Natural killer cell (primary cell): ENCODE measurements at regions not wholly inside any gene's neighbourhood (a gene's known extent, or its start where the extent isn't known, plus 50 kb on each side); places are given as distances from the start of the nearest gene placed in this dataset.

Source experiments
- ATAC-seq, 3 donors: fragments of 150-1000 bp in 2 of 3; fragments of 200-7000 bp in 1 of 3; cut with Tn5 transposase; 1 replicate in 1 of 3; 2 replicates in 2 of 3; pipeline ENCODE4 v1.10.0; 2021; ENCODE audit warnings: mild to moderate bottlenecking in 2 of 3, moderate library complexity in 2 of 3
- DNase-seq, 2 donors: peaks; one replicate each; pipeline versions ENCODE4 v3.0.0 to v3.0.0-alpha.2; 2013 to 2021; ENCODE audit warnings: mixed read lengths in 1 of 2
- H3K27ac ChIP-seq: one replicate; pipeline ENCODE4 v1.5.1; 2013; ENCODE audit warnings: mild to moderate bottlenecking, low read length
- H3K27me3 ChIP-seq: one replicate; pipeline ENCODE4 v1.6.1; 2013; ENCODE audit warnings: low read length; ENCODE audit not compliant: control insufficient read depth, insufficient read depth
- H3K36me3 ChIP-seq: one replicate; pipeline ENCODE4 v1.6.1; 2013; ENCODE audit warnings: low read length; ENCODE audit not compliant: control insufficient read depth, insufficient read depth
- H3K4me1 ChIP-seq: one replicate; pipeline ENCODE4 v1.6.1; 2013; ENCODE audit warnings: low read length; ENCODE audit not compliant: control insufficient read depth, insufficient read depth
- H3K4me3 ChIP-seq: one replicate; pipeline ENCODE4 v1.5.1; 2013; ENCODE audit warnings: low read length
- H3K9me3 ChIP-seq: one replicate; pipeline ENCODE4 v1.6.1; 2013; ENCODE audit warnings: low read length; ENCODE audit not compliant: control insufficient read depth, insufficient read depth
- H3K27ac Mint-ChIP-seq, 2 donors: one replicate each; pipeline ENCODE4 v1.8.0; 2022; ENCODE audit warnings: mild to moderate bottlenecking in 2 of 2, mixed read lengths in 2 of 2, moderate library complexity in 1 of 2
- H3K27me3 Mint-ChIP-seq, 2 donors: one replicate each; pipeline ENCODE4 v1.8.0; 2022; ENCODE audit warnings: low read depth in 2 of 2, mixed read lengths in 2 of 2
- H3K36me3 Mint-ChIP-seq: one replicate; pipeline ENCODE4 v1.8.0; 2022; ENCODE audit warnings: mixed read lengths
- H3K4me1 Mint-ChIP-seq, 2 donors: one replicate each; pipeline ENCODE4 v1.8.0; 2022; ENCODE audit warnings: mixed read lengths in 2 of 2
- H3K4me3 Mint-ChIP-seq: one replicate; pipeline ENCODE4 v1.8.0; 2022; ENCODE audit warnings: mild to moderate bottlenecking, moderate library complexity, mixed read lengths
- H3K9me3 Mint-ChIP-seq, 2 donors: one replicate each; pipeline ENCODE4 v1.8.0; 2022; ENCODE audit warnings: mixed read lengths in 2 of 2
- CTCF ChIP-seq: fragments of 200-600 bp; IDR thresholded peaks from one replicate; pipeline ENCODE4 v1.8.0; 2022; ENCODE audit warnings: antibody characterized with exemption
- WGBS: methylation state at CpG from one replicate; pipeline ENCODE4 v1.1.7; 2013; ENCODE audit warnings: missing lambda C conversion rate; ENCODE audit not compliant: insufficient coverage; 5-methylcytosine and 5-hydroxymethylcytosine counted together
- intact Hi-C: fragments of 100-400 bp; cut with micrococcal nuclease; formaldehyde crosslinking; loops from one replicate; pipeline ENCODE4 v1.14.2; 2022

GRCh38 chr2:60297296-60298005, 256.0 kb downstream of the BCL11A start:
- no peak overlapping the region for H3K27ac ChIP-seq
- Mint-ChIP-seq H3K36me3 (no peaks in the 10 kb centered on the region), H3K27ac (no peak overlapping the region), H3K9me3 (no peaks in the 10 kb centered on the region), H3K4me3 (no peak overlapping the region), H3K4me1 (no peaks in the 10 kb centered on the region), H3K27me3 (peaks cover 2 to 3% of the 10 kb centered on the region in 2 donors)
- no peak for TF ChIP-seq CTCF
- ATAC-seq: peak in 1 of 3 donors; percentile 39
- H3K4me3 ChIP-seq: no peak overlapping the region
- 82% methylated on average over 21 of the region's 21 CpGs for WGBS
- intact Hi-C loops: no loop called here
- H3K36me3 ChIP-seq: no peaks in the 10 kb centered on the region
- no peaks in the 10 kb centered on the region for H3K4me1 ChIP-seq
- no peak for DNase-seq
- H3K9me3 ChIP-seq: no peaks in the 10 kb centered on the region
- H3K27me3 ChIP-seq: no peaks in the 10 kb centered on the region

GRCh38 chr2:60296219-60296955, 257.1 kb downstream of the BCL11A start:
- Mint-ChIP-seq H3K27me3 (peaks cover 6 to 10% of the 10 kb centered on the region in 2 donors), H3K36me3 (no peaks in the 10 kb centered on the region), H3K9me3 (no peaks in the 10 kb centered on the region), H3K4me1 (no peaks in the 10 kb centered on the region), H3K4me3 (no peak overlapping the region), H3K27ac (no peak overlapping the region)
- H3K9me3 ChIP-seq: no peaks in the 10 kb centered on the region
- H3K4me3 ChIP-seq: no peak overlapping the region
- H3K27ac ChIP-seq: no peak overlapping the region
- intact Hi-C loops: no loop called here
- WGBS: 89% methylated on average over 8 of the region's 8 CpGs
- no peaks in the 10 kb centered on the region for H3K36me3 ChIP-seq
- H3K27me3 ChIP-seq: no peaks in the 10 kb centered on the region
- ATAC-seq: no peak
- DNase-seq: no peak
- TF ChIP-seq CTCF: no peak
- H3K4me1 ChIP-seq: no peaks in the 10 kb centered on the region

GRCh38 chr2:60295636-60295962, 257.9 kb downstream of the BCL11A start:
- Mint-ChIP-seq H3K4me1 (no peaks in the 10 kb centered on the region), H3K4me3 (no peak overlapping the region), H3K36me3 (no peaks in the 10 kb centered on the region), H3K27me3 (peaks cover 6 to 10% of the 10 kb centered on the region in 2 donors), H3K9me3 (no peaks in the 10 kb centered on the region), H3K27ac (no peak overlapping the region)
- no peaks in the 10 kb centered on the region for H3K9me3 ChIP-seq
- 93% methylated on average over 8 of the region's 9 CpGs for WGBS
- H3K4me1 ChIP-seq: no peaks in the 10 kb centered on the region
- H3K36me3 ChIP-seq: no peaks in the 10 kb centered on the region
- no peaks in the 10 kb centered on the region for H3K27me3 ChIP-seq
- intact Hi-C loops: no loop called here
- H3K27ac ChIP-seq: no peak overlapping the region
- TF ChIP-seq CTCF: no peak
- H3K4me3 ChIP-seq: no peak overlapping the region
- ATAC-seq (no peak), DNase-seq (no peak)
